ENCODE measurements at regions not wholly inside any gene's neighbourhood (a gene's known extent, or its start where the extent isn't known, plus 50 kb on each side); places are given as distances from the start of the nearest gene placed in this dataset.

DNA sequence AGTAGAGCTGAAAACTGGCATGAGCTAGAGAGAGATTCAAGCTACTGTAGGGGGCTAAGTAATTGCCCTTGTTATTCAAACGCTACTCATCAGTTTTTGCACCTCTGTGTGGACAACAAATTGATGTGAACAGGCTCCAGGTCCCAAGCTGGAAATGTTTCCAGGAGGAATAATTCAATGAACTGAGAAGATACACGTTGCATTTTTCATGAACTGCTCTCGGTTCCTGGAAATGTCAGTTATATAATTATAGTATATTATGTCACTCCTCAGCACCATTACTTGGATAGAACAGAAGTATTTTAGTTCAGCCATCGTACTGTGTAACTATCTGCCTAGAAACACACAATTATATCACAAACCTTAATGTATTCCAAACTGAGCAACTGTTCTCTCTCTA, 65.9 kb upstream of the A1CF start:
- TF ChIP-seq, protein P1, sequence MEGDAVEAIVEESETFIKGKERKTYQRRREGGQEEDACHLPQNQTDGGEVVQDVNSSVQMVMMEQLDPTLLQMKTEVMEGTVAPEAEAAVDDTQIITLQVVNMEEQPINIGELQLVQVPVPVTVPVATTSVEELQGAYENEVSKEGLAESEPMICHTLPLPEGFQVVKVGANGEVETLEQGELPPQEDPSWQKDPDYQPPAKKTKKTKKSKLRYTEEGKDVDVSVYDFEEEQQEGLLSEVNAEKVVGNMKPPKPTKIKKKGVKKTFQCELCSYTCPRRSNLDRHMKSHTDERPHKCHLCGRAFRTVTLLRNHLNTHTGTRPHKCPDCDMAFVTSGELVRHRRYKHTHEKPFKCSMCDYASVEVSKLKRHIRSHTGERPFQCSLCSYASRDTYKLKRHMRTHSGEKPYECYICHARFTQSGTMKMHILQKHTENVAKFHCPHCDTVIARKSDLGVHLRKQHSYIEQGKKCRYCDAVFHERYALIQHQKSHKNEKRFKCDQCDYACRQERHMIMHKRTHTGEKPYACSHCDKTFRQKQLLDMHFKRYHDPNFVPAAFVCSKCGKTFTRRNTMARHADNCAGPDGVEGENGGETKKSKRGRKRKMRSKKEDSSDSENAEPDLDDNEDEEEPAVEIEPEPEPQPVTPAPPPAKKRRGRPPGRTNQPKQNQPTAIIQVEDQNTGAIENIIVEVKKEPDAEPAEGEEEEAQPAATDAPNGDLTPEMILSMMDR (IDR thresholded peaks at IDR 0.05; ENCODE audit: unreplicated experiment): no peak
- ChIA-PET CTCF (no interaction called here), POLR2A (no interaction called here)
- intact Hi-C loops (cut with micrococcal nuclease): no loop called here
- Mint-ChIP-seq H3K9me3 (ENCODE audit: unreplicated experiment) (no peaks in the 10 kb centered on the region), H3K36me3 (ENCODE audit: insufficient read depth, unreplicated experiment) (no peaks in the 10 kb centered on the region), H3K27me3 (ENCODE audit: insufficient read depth, unreplicated experiment) (peaks cover 62% of the 10 kb centered on the region), H3K27ac (ENCODE audit: low read depth, unreplicated experiment) (no peak overlapping the region), H3K4me1 (ENCODE audit: insufficient read depth, unreplicated experiment) (no peaks in the 10 kb centered on the region), H3K4me3 (ENCODE audit: unreplicated experiment) (no peak overlapping the region)
- DNase-seq (ENCODE audit: unreplicated experiment): no peak
- no TSS peak for BruUV-seq (replicated peaks)

DNA sequence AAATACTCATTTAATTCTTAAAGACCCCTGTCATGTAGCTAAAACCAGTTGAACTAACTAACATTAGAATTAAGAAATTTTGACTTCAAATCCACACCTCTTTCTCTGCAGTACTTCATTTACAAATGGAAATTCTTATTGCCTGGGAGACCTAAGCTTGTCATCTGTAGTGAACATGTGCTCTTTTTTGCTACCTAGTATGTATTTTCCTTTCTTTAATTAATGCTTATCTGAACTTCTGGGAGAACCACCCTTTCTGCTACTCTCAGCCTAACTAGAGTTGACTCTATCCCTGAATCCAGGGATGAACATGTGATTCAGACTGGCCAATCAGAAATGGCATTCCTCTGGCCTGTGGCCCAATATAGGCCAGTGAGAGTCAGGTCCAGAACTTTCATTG, 75.9 kb upstream of the A1CF start:
- DNase-seq (ENCODE audit: unreplicated experiment): no peak
- no peak overlapping the region for H3K27ac Mint-ChIP-seq (ENCODE audit: low read depth, unreplicated experiment)
- no peak overlapping the region for H3K4me3 Mint-ChIP-seq (ENCODE audit: unreplicated experiment)
- H3K9me3 Mint-ChIP-seq (ENCODE audit: unreplicated experiment): no peaks in the 10 kb centered on the region
- H3K36me3 Mint-ChIP-seq (ENCODE audit: insufficient read depth, unreplicated experiment): no peaks in the 10 kb centered on the region
- H3K27me3 Mint-ChIP-seq (ENCODE audit: insufficient read depth, unreplicated experiment): peaks cover 27% of the 10 kb centered on the region
- BruUV-seq (replicated peaks): no TSS peak
- no peaks in the 10 kb centered on the region for H3K4me1 Mint-ChIP-seq (ENCODE audit: insufficient read depth, unreplicated experiment)
- TF ChIP-seq, protein P1 (IDR thresholded peaks at IDR 0.05; ENCODE audit: unreplicated experiment): no peak
- ChIA-PET POLR2A (no interaction called here), CTCF (interaction anchor here (0.6 kb wide), 1 partner anchor 54 kb away, joined by 3 read pairs; no protein-coding TSS in a partner anchor)
- intact Hi-C loops (cut with micrococcal nuclease): no loop called here

DNA sequence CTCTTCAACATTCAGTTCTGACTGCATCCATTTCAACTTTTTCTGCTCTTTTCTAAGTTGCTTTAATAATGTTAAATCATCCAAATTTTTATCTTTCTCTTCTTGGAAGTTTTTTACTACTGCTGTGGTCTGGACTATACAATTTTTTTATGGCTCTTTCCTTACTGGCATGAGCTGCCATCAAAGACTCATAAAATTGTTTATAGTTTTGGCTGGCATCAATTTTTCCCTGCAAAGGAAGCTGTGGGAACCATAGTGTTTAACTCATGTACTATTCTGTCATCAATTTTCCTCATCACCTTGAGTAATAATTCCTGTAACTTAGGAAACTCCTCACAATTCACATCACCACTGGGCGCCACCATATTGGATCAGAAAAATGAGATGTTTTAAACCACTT, 77.6 kb upstream of the A1CF start:
- TF ChIP-seq, protein P1 (IDR thresholded peaks at IDR 0.05; ENCODE audit: unreplicated experiment): no peak
- no peak overlapping the region for H3K27ac Mint-ChIP-seq (ENCODE audit: low read depth, unreplicated experiment)
- H3K4me3 Mint-ChIP-seq (ENCODE audit: unreplicated experiment): no peak overlapping the region
- no peaks in the 10 kb centered on the region for H3K4me1 Mint-ChIP-seq (ENCODE audit: insufficient read depth, unreplicated experiment)
- no peaks in the 10 kb centered on the region for H3K9me3 Mint-ChIP-seq (ENCODE audit: unreplicated experiment)
- intact Hi-C loops (cut with micrococcal nuclease): no loop called here
- H3K27me3 Mint-ChIP-seq (ENCODE audit: insufficient read depth, unreplicated experiment): peaks cover 35% of the 10 kb centered on the region
- H3K36me3 Mint-ChIP-seq (ENCODE audit: insufficient read depth, unreplicated experiment): no peaks in the 10 kb centered on the region
- CTCF ChIA-PET: no interaction called here
- no TSS peak for BruUV-seq (replicated peaks)
- POLR2A ChIA-PET: no interaction called here
- no peak for DNase-seq (ENCODE audit: unreplicated experiment)

DNA sequence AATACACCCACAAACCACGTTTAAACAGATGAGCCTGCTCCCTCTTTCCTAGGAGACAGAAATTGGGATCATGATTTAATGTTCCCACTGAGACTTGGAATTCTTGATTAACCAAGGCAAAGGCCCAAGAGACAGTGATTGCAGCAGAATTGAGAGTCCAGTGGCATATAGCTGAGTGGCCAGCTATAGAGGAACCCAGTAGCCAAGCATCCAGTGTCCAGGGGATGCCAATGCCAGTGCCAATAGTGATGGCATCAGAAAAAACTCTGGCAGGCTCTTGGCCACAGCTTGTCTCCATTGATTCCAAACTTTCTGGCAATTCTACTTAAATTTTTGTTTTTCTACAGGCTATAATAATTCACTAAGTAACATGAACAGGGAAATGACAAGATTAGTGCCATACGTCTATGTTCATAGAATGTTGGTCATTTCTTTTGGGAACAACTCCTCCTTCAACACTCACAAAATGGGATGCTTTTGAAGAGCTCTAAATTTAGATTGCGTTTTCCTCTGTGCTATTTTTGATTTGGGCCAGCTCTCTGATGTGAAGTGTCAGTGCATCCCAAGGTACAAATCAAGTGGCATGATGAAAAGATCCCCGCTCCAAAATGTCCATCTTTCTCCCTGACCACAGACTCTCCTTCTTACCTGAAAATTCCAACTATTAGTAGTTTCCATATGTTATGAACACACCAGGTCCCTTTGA, 83.1 kb upstream of the A1CF start:
- peaks cover 33% of the 10 kb centered on the region for H3K27me3 Mint-ChIP-seq (ENCODE audit: insufficient read depth, unreplicated experiment)
- no peak overlapping the region for H3K27ac Mint-ChIP-seq (ENCODE audit: low read depth, unreplicated experiment)
- no peaks in the 10 kb centered on the region for H3K36me3 Mint-ChIP-seq (ENCODE audit: insufficient read depth, unreplicated experiment)
- H3K4me1 Mint-ChIP-seq (ENCODE audit: insufficient read depth, unreplicated experiment): no peaks in the 10 kb centered on the region
- CTCF ChIA-PET: interaction anchor here (0.5 to 0.9 kb wide), 4 partner anchors 14 to 1676 kb away, joined by 3 to 5 read pairs (median 5); no protein-coding TSS in a partner anchor
- intact Hi-C loops (cut with micrococcal nuclease): no loop called here
- POLR2A ChIA-PET: no interaction called here
- DNase-seq (ENCODE audit: unreplicated experiment): no peak
- no peak overlapping the region for H3K4me3 Mint-ChIP-seq (ENCODE audit: unreplicated experiment)
- TF ChIP-seq, protein P1 (IDR thresholded peaks at IDR 0.05; ENCODE audit: unreplicated experiment): no peak
- BruUV-seq (replicated peaks): no TSS peak
- no peaks in the 10 kb centered on the region for H3K9me3 Mint-ChIP-seq (ENCODE audit: unreplicated experiment)

All from MCF 10A (cell line).